ENCODE measurements at regions not wholly inside any gene's neighbourhood (a gene's known extent, or its start where the extent isn't known, plus 50 kb on each side); places are given as distances from the start of the nearest gene placed in this dataset.

DNA sequence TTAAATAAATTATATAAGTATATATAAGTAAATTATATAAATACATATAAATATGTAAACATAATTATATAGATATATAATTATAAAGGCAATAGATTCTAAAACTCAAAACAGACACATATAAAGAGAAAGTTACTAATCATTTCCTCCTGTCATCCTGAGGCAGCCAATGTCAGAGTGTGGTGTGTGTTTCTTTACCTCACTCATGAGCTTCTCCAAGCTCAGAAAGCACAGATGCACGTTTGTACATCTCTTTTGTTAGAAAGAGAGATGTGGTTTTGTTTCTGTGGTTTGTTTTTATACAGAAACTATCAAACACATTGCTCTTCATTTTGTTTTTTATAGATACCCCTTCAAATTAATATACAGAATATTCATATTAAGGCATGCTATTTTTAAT, 594.8 kb downstream of the USP25 start:
- TF ChIP-seq CTCF (IDR thresholded peaks at IDR 0.05 in 8 of 11, conservative IDR thresholded peaks at IDR 0.05 in 3 of 11) (no peak), POLR2A (IDR thresholded peaks at IDR 0.05) (no peak)

All from spleen (tissue), 7 donors.